ENCODE measurements at regions not wholly inside any gene's neighbourhood (a gene's known extent, or its start where the extent isn't known, plus 50 kb on each side); places are given as distances from the start of the nearest gene placed in this dataset.

DNA sequence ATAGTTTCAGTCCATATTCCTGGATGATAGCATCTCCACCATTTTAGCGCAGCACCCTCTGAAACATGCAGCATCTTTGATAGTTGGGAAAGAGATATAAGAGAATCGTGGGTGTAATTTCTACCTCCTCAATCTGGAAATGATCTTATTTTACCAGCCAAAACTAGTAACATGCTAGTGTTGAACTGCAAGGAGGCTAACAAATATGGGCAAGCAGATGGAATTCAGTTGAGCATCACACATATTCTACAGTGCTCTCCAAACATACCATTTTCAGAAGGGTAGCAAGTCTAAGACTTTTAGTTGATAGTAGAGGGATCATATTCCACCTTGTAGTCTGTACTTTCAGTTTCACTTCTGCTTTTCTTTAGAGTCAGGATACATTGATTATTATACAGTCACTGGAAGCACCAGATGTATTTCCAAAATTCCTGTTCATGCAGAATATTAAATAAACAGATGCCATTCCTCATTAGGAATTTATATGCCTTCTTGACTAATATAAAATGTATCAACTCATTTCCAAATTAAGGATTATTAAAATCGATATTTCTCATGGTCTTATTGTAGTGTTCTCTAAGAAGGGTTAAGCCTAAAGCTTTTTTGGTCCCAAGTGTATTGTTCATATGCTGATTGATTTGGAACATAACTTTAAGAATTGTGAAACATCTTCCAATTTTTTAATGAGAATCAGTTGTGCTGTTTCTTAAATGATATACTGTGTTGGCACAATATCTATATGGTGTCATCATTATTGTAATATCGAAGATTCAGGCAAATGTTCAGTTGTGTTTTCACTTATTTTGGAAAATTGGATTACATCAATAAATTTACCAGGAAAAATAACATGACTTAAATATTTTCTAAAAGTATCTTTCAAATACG, 362.0 kb downstream of the CENPW start:
- CTCF ChIA-PET = interaction anchor here (0.7 kb wide), 1 partner anchor 298 kb away, joined by 3 read pairs; no protein-coding TSS in a partner anchor
- Histone ChIP-seq H3K4me3 (ENCODE audit: low read depth, low read length) (no peak overlapping the region), H3K36me3 (ENCODE audit: control insufficient read depth in 2 of 2, insufficient read depth in 1 of 2, low read length in 2 of 2) (no peaks in the 10 kb centered on the region), H3K27ac (ENCODE audit: extremely low read depth, low read depth, low read length) (no peak overlapping the region), H3K9me3 (ENCODE audit: control insufficient read depth, insufficient read depth, low read depth, low read length) (no peaks in the 10 kb centered on the region), H3K4me1 (ENCODE audit: control insufficient read depth, insufficient read depth, low read length) (no peaks in the 10 kb centered on the region)
- POLR2A ChIA-PET = no interaction called here
- TF ChIP-seq ZBTB17 (tag by site-specific recombination; IDR thresholded peaks at IDR 0.05) = peak; percentile 30; the same call in 1 of the 2 replicates
- no peak for TF ChIP-seq ZNF335 (tag by site-specific recombination; conservative IDR thresholded peaks at IDR 0.05)

DNA sequence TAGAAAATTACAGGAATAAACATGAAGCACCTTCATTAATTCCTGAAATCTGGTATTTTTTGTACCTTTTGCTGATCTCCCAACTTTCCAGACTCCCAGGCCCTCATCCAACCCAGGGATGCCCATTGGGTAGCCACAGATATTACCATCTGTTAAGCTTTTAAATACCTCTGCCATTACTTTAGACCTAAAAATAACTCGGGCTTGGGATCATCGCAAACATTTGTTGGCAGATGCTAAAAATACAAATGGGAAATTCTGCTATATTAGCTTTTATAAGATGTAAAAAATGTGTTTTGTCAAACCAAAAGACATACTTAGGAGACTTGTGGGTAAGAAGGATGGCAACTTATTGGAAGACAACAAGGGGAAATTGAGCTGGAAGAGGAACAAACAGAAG, 376.1 kb downstream of the CENPW start:
- Histone ChIP-seq H3K9me3 (ENCODE audit: control insufficient read depth, insufficient read depth, low read depth, low read length) (no peaks in the 10 kb centered on the region), H3K36me3 (ENCODE audit: control insufficient read depth in 2 of 2, insufficient read depth in 1 of 2, low read length in 2 of 2) (no peaks in the 10 kb centered on the region), H3K4me1 (ENCODE audit: control insufficient read depth, insufficient read depth, low read length) (peaks cover 9% of the 10 kb centered on the region; the same call in 1 of the 2 replicates), H3K27ac (ENCODE audit: extremely low read depth, low read depth, low read length) (no peak overlapping the region), H3K4me3 (ENCODE audit: low read depth, low read length) (no peak overlapping the region)
- CTCF ChIA-PET = interaction anchor here (1.0 kb wide), 1 partner anchor 101 kb away, joined by 4 read pairs; no protein-coding TSS in a partner anchor
- POLR2A ChIA-PET = no interaction called here
- TF ChIP-seq ZNF202 (tag by site-specific recombination; IDR thresholded peaks at IDR 0.05; ENCODE audit: borderline replicate concordance) (no peak), GLIS1 (tag by site-specific recombination; IDR thresholded peaks at IDR 0.05) (no peak)

- no peaks in the 10 kb centered on the region for H3K9me3 ChIP-seq (ENCODE audit: control insufficient read depth, insufficient read depth, low read depth, low read length)
- no peak overlapping the region for H3K27ac ChIP-seq (ENCODE audit: extremely low read depth, low read depth, low read length)
- H3K4me1 ChIP-seq (ENCODE audit: control insufficient read depth, insufficient read depth, low read length) = peaks cover 9% of the 10 kb centered on the region; the same call in 1 of the 2 replicates
- no peaks in the 10 kb centered on the region for H3K36me3 ChIP-seq (ENCODE audit: control insufficient read depth in 2 of 2, insufficient read depth in 1 of 2, low read length in 2 of 2)
- POLR2A ChIA-PET = no interaction called here
- CTCF ChIA-PET = interaction anchor here (0.6 kb wide), 2 partner anchors 714 to 1579 kb away, joined by 3 read pairs; no protein-coding TSS in a partner anchor
- no peak overlapping the region for H3K4me3 ChIP-seq (ENCODE audit: low read depth, low read length)
- TF ChIP-seq, protein P1, sequence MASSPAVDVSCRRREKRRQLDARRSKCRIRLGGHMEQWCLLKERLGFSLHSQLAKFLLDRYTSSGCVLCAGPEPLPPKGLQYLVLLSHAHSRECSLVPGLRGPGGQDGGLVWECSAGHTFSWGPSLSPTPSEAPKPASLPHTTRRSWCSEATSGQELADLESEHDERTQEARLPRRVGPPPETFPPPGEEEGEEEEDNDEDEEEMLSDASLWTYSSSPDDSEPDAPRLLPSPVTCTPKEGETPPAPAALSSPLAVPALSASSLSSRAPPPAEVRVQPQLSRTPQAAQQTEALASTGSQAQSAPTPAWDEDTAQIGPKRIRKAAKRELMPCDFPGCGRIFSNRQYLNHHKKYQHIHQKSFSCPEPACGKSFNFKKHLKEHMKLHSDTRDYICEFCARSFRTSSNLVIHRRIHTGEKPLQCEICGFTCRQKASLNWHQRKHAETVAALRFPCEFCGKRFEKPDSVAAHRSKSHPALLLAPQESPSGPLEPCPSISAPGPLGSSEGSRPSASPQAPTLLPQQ (tag by site-specific recombination; IDR thresholded peaks at IDR 0.05) = no peak
- no peak for TF ChIP-seq ZNF132 (tag by site-specific recombination; IDR thresholded peaks at IDR 0.05; ENCODE audit: borderline replicate concordance)
- TF ChIP-seq ZNF302 (tag by site-specific recombination; IDR thresholded peaks at IDR 0.05; ENCODE audit: low read depth) = no peak
- no peak for TF ChIP-seq ZBTB6 (tag by site-specific recombination; IDR thresholded peaks at IDR 0.05)
- no peak for TF ChIP-seq ZNF311 (tag by site-specific recombination; IDR thresholded peaks at IDR 0.05; ENCODE audit: borderline replicate concordance)
- no peak for TF ChIP-seq ZNF24 (tag by site-specific recombination; IDR thresholded peaks at IDR 0.05)
- TF ChIP-seq ZNF426 (tag by site-specific recombination; IDR thresholded peaks at IDR 0.05) = no peak
- no peak for TF ChIP-seq ZNF112 (tag by site-specific recombination; IDR thresholded peaks at IDR 0.05)
- TF ChIP-seq, protein P2, sequence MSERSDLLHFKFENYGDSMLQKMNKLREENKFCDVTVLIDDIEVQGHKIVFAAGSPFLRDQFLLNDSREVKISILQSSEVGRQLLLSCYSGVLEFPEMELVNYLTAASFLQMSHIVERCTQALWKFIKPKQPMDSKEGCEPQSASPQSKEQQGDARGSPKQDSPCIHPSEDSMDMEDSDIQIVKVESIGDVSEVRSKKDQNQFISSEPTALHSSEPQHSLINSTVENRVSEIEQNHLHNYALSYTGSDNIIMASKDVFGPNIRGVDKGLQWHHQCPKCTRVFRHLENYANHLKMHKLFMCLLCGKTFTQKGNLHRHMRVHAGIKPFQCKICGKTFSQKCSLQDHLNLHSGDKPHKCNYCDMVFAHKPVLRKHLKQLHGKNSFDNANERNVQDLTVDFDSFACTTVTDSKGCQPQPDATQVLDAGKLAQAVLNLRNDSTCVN (tag by site-specific recombination; optimal IDR thresholded peaks at IDR 0.05) = no peak
- TF ChIP-seq GLIS1 (tag by site-specific recombination; IDR thresholded peaks at IDR 0.05) = 0 out of 2 replicates have a peak, but pooled peaks have one; percentile 9
- TF ChIP-seq SCRT2 (tag by site-specific recombination; IDR thresholded peaks at IDR 0.05) = peak; percentile 54; the same call in 1 of the 2 replicates
- no peak for TF ChIP-seq ZNF266 (tag by site-specific recombination; IDR thresholded peaks at IDR 0.05; ENCODE audit: low read depth)
- no peak for TF ChIP-seq ZNF211 (tag by site-specific recombination; IDR thresholded peaks at IDR 0.05; ENCODE audit: low read depth)
- TF ChIP-seq ZNF341 (tag by site-specific recombination; IDR thresholded peaks at IDR 0.05; ENCODE audit: low read depth) = no peak
- no peak for TF ChIP-seq ZNF510 (tag by site-specific recombination; IDR thresholded peaks at IDR 0.05; ENCODE audit: insufficient replicate concordance)
- TF ChIP-seq, protein P3, sequence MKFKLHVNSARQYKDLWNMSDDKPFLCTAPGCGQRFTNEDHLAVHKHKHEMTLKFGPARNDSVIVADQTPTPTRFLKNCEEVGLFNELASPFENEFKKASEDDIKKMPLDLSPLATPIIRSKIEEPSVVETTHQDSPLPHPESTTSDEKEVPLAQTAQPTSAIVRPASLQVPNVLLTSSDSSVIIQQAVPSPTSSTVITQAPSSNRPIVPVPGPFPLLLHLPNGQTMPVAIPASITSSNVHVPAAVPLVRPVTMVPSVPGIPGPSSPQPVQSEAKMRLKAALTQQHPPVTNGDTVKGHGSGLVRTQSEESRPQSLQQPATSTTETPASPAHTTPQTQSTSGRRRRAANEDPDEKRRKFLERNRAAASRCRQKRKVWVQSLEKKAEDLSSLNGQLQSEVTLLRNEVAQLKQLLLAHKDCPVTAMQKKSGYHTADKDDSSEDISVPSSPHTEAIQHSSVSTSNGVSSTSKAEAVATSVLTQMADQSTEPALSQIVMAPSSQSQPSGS (tag by site-specific recombination; IDR thresholded peaks at IDR 0.05; ENCODE audit: low read depth) = no peak
- TF ChIP-seq ZNF621 (tag by site-specific recombination; IDR thresholded peaks at IDR 0.05) = no peak
- no peak for TF ChIP-seq MEIS1 (CRISPR knock-in tag; IDR thresholded peaks at IDR 0.05; ENCODE audit: borderline replicate concordance)
- no peak for TF ChIP-seq ZNF561 (tag by site-specific recombination; IDR thresholded peaks at IDR 0.05; ENCODE audit: borderline replicate concordance)
- no peak for TF ChIP-seq ZNF747 (tag by site-specific recombination; IDR thresholded peaks at IDR 0.05)
- no peak for TF ChIP-seq ZBTB48 (tag by site-specific recombination; IDR thresholded peaks at IDR 0.05)
These were observed 377.1 kb downstream of the CENPW start for GRCh38 chr6:126716826-126717509.

Data from HEK293 (cell line).